ENCODE measurements at regions not wholly inside any gene's neighbourhood (a gene's known extent, or its start where the extent isn't known, plus 50 kb on each side); places are given as distances from the start of the nearest gene placed in this dataset.
"Not testable (repeated sequence)": the region's sequence is repeated elsewhere in the genome, so short reads cannot be mapped to it uniquely, and the experiment has no call there.

DNA sequence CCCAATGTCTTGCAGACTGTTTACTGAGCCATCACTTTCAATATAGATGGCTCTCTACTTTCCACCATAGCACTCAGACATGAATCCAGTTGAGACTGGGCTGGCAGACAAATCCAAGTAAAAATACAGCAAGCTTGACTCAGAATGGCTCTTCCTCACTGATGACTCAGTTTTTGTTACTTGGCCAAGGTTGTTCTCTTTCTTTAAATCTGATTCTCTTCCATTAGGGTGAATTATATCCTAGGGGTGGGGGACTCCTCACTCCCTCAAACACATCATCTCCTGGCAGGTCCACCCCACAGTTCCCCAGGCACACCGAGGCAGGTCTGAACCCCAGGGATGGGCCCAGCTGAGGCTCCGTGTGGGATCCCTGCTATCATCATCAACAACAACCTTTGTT, 157.9 kb downstream of the MEX3B start:
- no peak overlapping the region for H3K4me3 Mint-ChIP-seq
- peaks cover 14% of the 10 kb centered on the region for H3K4me1 ChIP-seq
- H3K79me2 ChIP-seq (ENCODE audit: low read depth), result no peaks in the 10 kb centered on the region
- no peaks in the 10 kb centered on the region for H3F3A ChIP-seq (ENCODE audit: low read depth)
- no peak overlapping the region for H3K4me3 ChIP-seq
- H3K27ac Mint-ChIP-seq, result no peak overlapping the region
- H3K9ac ChIP-seq, result no peak overlapping the region
- no peaks in the 10 kb centered on the region for H3K27me3 ChIP-seq
- H3K4me1 Mint-ChIP-seq, result peaks cover 6% of the 10 kb centered on the region
- no peaks in the 10 kb centered on the region for H3K9me3 ChIP-seq (ENCODE audit: low read depth)
- no peaks in the 10 kb centered on the region for H4K20me1 ChIP-seq (ENCODE audit: low read depth)
- TF ChIP-seq, protein P1, sequence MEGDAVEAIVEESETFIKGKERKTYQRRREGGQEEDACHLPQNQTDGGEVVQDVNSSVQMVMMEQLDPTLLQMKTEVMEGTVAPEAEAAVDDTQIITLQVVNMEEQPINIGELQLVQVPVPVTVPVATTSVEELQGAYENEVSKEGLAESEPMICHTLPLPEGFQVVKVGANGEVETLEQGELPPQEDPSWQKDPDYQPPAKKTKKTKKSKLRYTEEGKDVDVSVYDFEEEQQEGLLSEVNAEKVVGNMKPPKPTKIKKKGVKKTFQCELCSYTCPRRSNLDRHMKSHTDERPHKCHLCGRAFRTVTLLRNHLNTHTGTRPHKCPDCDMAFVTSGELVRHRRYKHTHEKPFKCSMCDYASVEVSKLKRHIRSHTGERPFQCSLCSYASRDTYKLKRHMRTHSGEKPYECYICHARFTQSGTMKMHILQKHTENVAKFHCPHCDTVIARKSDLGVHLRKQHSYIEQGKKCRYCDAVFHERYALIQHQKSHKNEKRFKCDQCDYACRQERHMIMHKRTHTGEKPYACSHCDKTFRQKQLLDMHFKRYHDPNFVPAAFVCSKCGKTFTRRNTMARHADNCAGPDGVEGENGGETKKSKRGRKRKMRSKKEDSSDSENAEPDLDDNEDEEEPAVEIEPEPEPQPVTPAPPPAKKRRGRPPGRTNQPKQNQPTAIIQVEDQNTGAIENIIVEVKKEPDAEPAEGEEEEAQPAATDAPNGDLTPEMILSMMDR (IDR thresholded peaks at IDR 0.05), result no peak
- TF ChIP-seq EZH2phosphoT487 (IDR thresholded peaks at IDR 0.05) (no peak), EZH2 (IDR thresholded peaks at IDR 0.05) (no peak)
- H3K36me3 Mint-ChIP-seq, result no peaks in the 10 kb centered on the region
- no peak for DNase-seq (ENCODE audit: low spot score)
- H3K27ac ChIP-seq, result no peak overlapping the region
- H3K9me3 Mint-ChIP-seq, result peaks cover 5% of the 10 kb centered on the region
- H3K4me2 ChIP-seq, result no peak overlapping the region
- peaks cover 2% of the 10 kb centered on the region for H3K27me3 Mint-ChIP-seq (ENCODE audit: insufficient read depth, low read depth)
- no peaks in the 10 kb centered on the region for H3K36me3 ChIP-seq
- H2AFZ ChIP-seq (replicated peaks), result no peak overlapping the region

DNA sequence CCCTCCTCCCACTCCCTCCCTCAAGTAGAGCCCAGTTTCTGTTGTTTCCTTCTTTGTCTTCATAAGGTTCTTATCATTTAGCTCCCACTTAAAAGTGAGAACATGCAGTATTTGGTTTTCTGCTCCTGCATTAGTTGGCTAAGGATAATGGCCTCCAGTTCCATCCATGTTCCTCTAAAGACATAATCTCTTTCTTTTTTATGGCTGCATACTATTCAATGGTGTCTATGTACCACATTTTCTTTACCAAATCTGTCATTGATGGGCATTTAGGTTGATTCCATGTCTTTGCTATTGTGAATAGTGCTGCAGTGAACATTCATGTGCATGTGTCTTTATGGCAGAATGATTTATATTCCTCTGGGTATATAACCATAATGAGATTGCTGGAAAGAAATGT, 158.6 kb downstream of the MEX3B start:
- H3K36me3 Mint-ChIP-seq; H3K27me3 ChIP-seq; H3K27ac ChIP-seq; H3K9ac ChIP-seq; DNase-seq (ENCODE audit: low spot score); H3K9me3 ChIP-seq (ENCODE audit: low read depth); H3K27me3 Mint-ChIP-seq (ENCODE audit: insufficient read depth, low read depth); H3K9me3 Mint-ChIP-seq; H3K4me3 ChIP-seq; H2AFZ ChIP-seq (replicated peaks); H3K4me1 Mint-ChIP-seq; H3K36me3 ChIP-seq; H3F3A ChIP-seq (ENCODE audit: low read depth); H3K4me2 ChIP-seq; H4K20me1 ChIP-seq (ENCODE audit: low read depth); H3K79me2 ChIP-seq (ENCODE audit: low read depth); H3K27ac Mint-ChIP-seq; H3K4me3 Mint-ChIP-seq: not testable (repeated sequence)
- peaks cover 12% of the 10 kb centered on the region for H3K4me1 ChIP-seq

DNA sequence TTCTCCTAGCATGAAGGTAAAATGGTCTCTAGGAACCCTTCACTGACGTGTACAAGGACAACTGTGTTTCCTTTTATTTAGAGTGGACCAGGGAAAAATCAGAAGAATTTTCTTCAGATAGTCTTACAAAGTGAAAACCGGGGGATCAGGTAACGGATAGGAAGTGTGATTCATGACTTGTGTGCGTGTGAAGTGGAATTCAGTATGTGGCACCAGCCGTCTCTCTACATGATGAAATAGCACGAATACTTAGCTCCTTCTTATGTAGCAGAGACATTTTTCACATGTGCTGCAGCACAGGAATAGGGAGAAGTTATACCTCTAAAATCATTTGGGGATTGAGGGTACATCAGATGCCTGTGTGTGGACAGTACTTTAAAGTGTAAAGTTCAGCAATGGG, 159.2 kb downstream of the MEX3B start:
- no peak overlapping the region for H3K27ac Mint-ChIP-seq

DNA sequence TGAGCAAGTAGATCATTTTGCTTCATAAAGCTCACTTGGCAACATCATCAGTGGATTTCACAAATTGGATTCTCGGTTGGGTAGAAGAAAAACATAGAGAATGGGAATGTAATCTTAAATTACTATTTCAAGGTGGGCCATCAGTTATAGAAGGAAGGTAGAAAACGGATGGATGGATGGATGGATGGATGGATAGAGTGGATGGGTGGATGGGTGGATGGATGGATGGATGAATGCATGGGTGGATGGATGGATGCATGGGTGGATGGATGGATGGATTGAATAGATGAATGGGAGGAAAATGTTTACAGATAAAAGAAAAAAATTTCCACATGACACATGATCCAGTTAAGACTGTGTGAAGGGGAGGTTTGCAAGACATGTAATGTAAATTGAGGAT, 159.7 kb downstream of the MEX3B start:
- Mint-ChIP-seq H3K9me3 (peaks cover 5% of the 10 kb centered on the region), H3K36me3 (no peaks in the 10 kb centered on the region), H3K27me3 (ENCODE audit: insufficient read depth, low read depth) (peaks cover 2% of the 10 kb centered on the region), H3K27ac (no peak overlapping the region), H3K4me3 (no peak overlapping the region), H3K4me1 (peaks cover 4% of the 10 kb centered on the region)
- Histone ChIP-seq H3K27ac (no peak overlapping the region), H3K79me2 (ENCODE audit: low read depth) (no peaks in the 10 kb centered on the region), H3K9ac (no peak overlapping the region), H3K4me3 (no peak overlapping the region), H3K4me1 (peaks cover 12% of the 10 kb centered on the region), H3K36me3 (no peaks in the 10 kb centered on the region), H3K9me3 (ENCODE audit: low read depth) (no peaks in the 10 kb centered on the region), H2AFZ (replicated peaks) (no peak overlapping the region), H3K4me2 (no peak overlapping the region), H3K27me3 (no peaks in the 10 kb centered on the region), H3F3A (ENCODE audit: low read depth) (no peaks in the 10 kb centered on the region), H4K20me1 (ENCODE audit: low read depth) (no peaks in the 10 kb centered on the region)
- no peak for DNase-seq (ENCODE audit: low spot score)
- TF ChIP-seq, protein P1 (IDR thresholded peaks at IDR 0.05), result no peak
- TF ChIP-seq EZH2phosphoT487 (IDR thresholded peaks at IDR 0.05), result no peak
- no peak for TF ChIP-seq EZH2 (IDR thresholded peaks at IDR 0.05)

More for the DNA sequence above, 159.2 kb downstream of the MEX3B start:
- no peak overlapping the region for H3K27ac ChIP-seq
- no peak for DNase-seq (ENCODE audit: low spot score)
- no peaks in the 10 kb centered on the region for H3K9me3 ChIP-seq (ENCODE audit: low read depth)
- no peak overlapping the region for H2AFZ ChIP-seq (replicated peaks)
- no peaks in the 10 kb centered on the region for H3K27me3 ChIP-seq
- no peak overlapping the region for H3K4me3 ChIP-seq
- H3K79me2 ChIP-seq (ENCODE audit: low read depth), result no peaks in the 10 kb centered on the region
- H3K36me3 ChIP-seq, result no peaks in the 10 kb centered on the region
- no peak for TF ChIP-seq EZH2 (IDR thresholded peaks at IDR 0.05)
- TF ChIP-seq, protein P1 (IDR thresholded peaks at IDR 0.05), result no peak
- TF ChIP-seq EZH2phosphoT487 (IDR thresholded peaks at IDR 0.05), result no peak
- H3K4me1 Mint-ChIP-seq, result peaks cover 4% of the 10 kb centered on the region
- no peak overlapping the region for H3K4me3 Mint-ChIP-seq
- peaks cover 2% of the 10 kb centered on the region for H3K27me3 Mint-ChIP-seq (ENCODE audit: insufficient read depth, low read depth)
- H4K20me1 ChIP-seq (ENCODE audit: low read depth), result no peaks in the 10 kb centered on the region
- peaks cover 5% of the 10 kb centered on the region for H3K9me3 Mint-ChIP-seq
- H3K4me2 ChIP-seq, result no peak overlapping the region
- no peaks in the 10 kb centered on the region for H3K36me3 Mint-ChIP-seq
- no peaks in the 10 kb centered on the region for H3F3A ChIP-seq (ENCODE audit: low read depth)
- no peak overlapping the region for H3K9ac ChIP-seq
- H3K4me1 ChIP-seq, result peaks cover 12% of the 10 kb centered on the region

Measured in neural progenitor cell (in vitro differentiated cells).